Endothelial cell of umbilical vein (primary cell): ENCODE measurements at regions not wholly inside any gene's neighbourhood (a gene's known extent, or its start where the extent isn't known, plus 50 kb on each side); places are given as distances from the start of the nearest gene placed in this dataset.

Experiments used
- BruUV-seq: library from RNA; stranded (reverse); fragments of 400-500 nt; replicated peaks from 2 replicates; lab custom pipeline; 2021; lab: Mats Ljungman, UMichigan
- CTCF ChIA-PET: fragments of 300-600, 350-600 bp; sonication (Branson Sonifier 250); formaldehyde crosslinking; loops from one replicate; lab custom pipeline; 2021; ENCODE audit warnings: antibody characterized with exemption, inconsistent platforms; lab: Charles Lee
- POLR2A ChIA-PET: fragments of 300-600, 350-600 bp; sonication (Branson Sonifier 250); formaldehyde crosslinking; loops from one replicate; lab custom pipeline; 2021; ENCODE audit warnings: antibody characterized with exemption, inconsistent platforms; lab: Charles Lee
- DNase-seq: peaks from one replicate; pipeline ENCODE4 v3.0.0-alpha.2; 2011; ENCODE audit warnings: low read depth, low spot score
- FAIRE-seq: peaks from 2 replicates; lab custom pipeline; 2011; peaks lifted over from hg19 to GRCh38; lab: Jason Lieb, UNC
- H2AFZ ChIP-seq: 2 replicates; pipeline ENCODE4 v1.6.0; 2012; ENCODE audit warnings: low read depth, low read length, control low read depth, inconsistent platforms
- H3K27ac ChIP-seq: 2 replicates; pipeline ENCODE4 v1.5.1; 2011; ENCODE audit warnings: low read depth, mild to moderate bottlenecking, control low read depth, low read length, moderate library complexity; ENCODE audit not compliant: insufficient read depth
- H3K27me3 ChIP-seq, 2 experiments: 2 replicates each; pipeline versions ENCODE4 v1.6.0 to v1.6.1; 2011; ENCODE audit warnings: low read length in 2 of 2, mixed read lengths in 1 of 2; ENCODE audit not compliant: control insufficient read depth in 2 of 2, insufficient read depth in 2 of 2
- H3K36me3 ChIP-seq, 2 experiments: 2 replicates in 1 of 2; 3 replicates in 1 of 2; pipeline ENCODE4 v1.5.1; 2011; ENCODE audit warnings: low read length in 2 of 2, mild to moderate bottlenecking in 1 of 2, moderate library complexity in 1 of 2; ENCODE audit not compliant: control insufficient read depth in 2 of 2, insufficient read depth in 2 of 2; ENCODE audit errors: extremely low read depth in 1 of 2
- H3K4me1 ChIP-seq: 3 replicates; pipeline ENCODE4 v1.5.1; 2011; ENCODE audit warnings: mild to moderate bottlenecking, low read length; ENCODE audit not compliant: control insufficient read depth, insufficient read depth; ENCODE audit errors: extremely low read depth
- H3K4me2 ChIP-seq: 2 replicates; pipeline ENCODE4 v1.6.1; 2011; ENCODE audit warnings: low read length, control low read depth, mixed read lengths; ENCODE audit not compliant: insufficient read depth
- H3K4me3 ChIP-seq, 3 experiments: fragments of 200-600 bp in 1 of 3; sonication (generic), shearing (Covaris generic) in 1 of 3; replicated peaks in 1 of 3; 2 replicates each; pipeline ENCODE4 v1.5.1; 2011 to 2016; ENCODE audit warnings: control low read depth in 3 of 3, low read length in 3 of 3, mild to moderate bottlenecking in 2 of 3, inconsistent platforms in 1 of 3, low read depth in 1 of 3, moderate library complexity in 1 of 3; ENCODE audit not compliant: insufficient read depth in 1 of 3
- H3K79me2 ChIP-seq: 2 replicates; pipeline ENCODE4 v1.6.0; 2012; ENCODE audit warnings: low read length, inconsistent platforms; ENCODE audit not compliant: control insufficient read depth, insufficient read depth
- H3K9ac ChIP-seq: replicated peaks from 2 replicates; pipeline ENCODE3; 2011; ENCODE audit warnings: low read length, control low read depth; ENCODE audit not compliant: insufficient read depth; ENCODE audit errors: extremely low read depth
- H3K9me1 ChIP-seq: replicated peaks from 3 replicates; pipeline ENCODE4 v1.6.0; 2011; ENCODE audit warnings: mild to moderate bottlenecking, low read length; ENCODE audit not compliant: control insufficient read depth, insufficient read depth; ENCODE audit errors: extremely low read depth
- H3K9me3 ChIP-seq: replicated peaks from 2 replicates; pipeline ENCODE4 v1.5.1; 2012; ENCODE audit warnings: low read length, inconsistent platforms; ENCODE audit not compliant: control insufficient read depth, insufficient read depth
- H4K20me1 ChIP-seq: replicated peaks from 2 replicates; pipeline ENCODE3; 2011; ENCODE audit warnings: mild to moderate bottlenecking, low read length; ENCODE audit not compliant: control insufficient read depth, insufficient read depth; ENCODE audit errors: extremely low read depth
- CTCF ChIP-seq, 2 donors: IDR thresholded peaks; 1 replicate in 1 of 2; 2 replicates in 1 of 2; pipeline ENCODE4 v1.5.1; 2011; ENCODE audit warnings: low read length in 2 of 2, mild to moderate bottlenecking in 2 of 2, moderate library complexity in 2 of 2, control low read depth in 1 of 2, inconsistent platforms in 1 of 2, low read depth in 1 of 2; ENCODE audit not compliant: insufficient read depth in 1 of 2; ENCODE audit errors: extremely low read depth in 1 of 2
- EZH2 ChIP-seq: IDR thresholded peaks from 2 replicates; pipeline ENCODE4 v1.6.1; 2012; ENCODE audit warnings: borderline replicate concordance, low read depth, mild to moderate bottlenecking, moderate library complexity, low read length, inconsistent platforms; ENCODE audit not compliant: severe bottlenecking
- FOS ChIP-seq: IDR thresholded peaks from 2 replicates; pipeline ENCODE4 v1.6.1; 2011; ENCODE audit warnings: mild to moderate bottlenecking, low read length, moderate library complexity, borderline replicate concordance; ENCODE audit not compliant: insufficient read depth
- GATA2 ChIP-seq: IDR thresholded peaks from 2 replicates; pipeline ENCODE4 v1.7.0; 2011; ENCODE audit warnings: low read depth, mild to moderate bottlenecking, moderate library complexity, mixed read lengths, low read length; ENCODE audit not compliant: insufficient read length, insufficient read depth
- JUN ChIP-seq: IDR thresholded peaks from 2 replicates; pipeline ENCODE4 v1.6.1; 2011; ENCODE audit warnings: borderline replicate concordance, low read depth; ENCODE audit not compliant: insufficient read length, insufficient read depth
- MAX ChIP-seq: IDR thresholded peaks from 2 replicates; pipeline ENCODE4 v1.6.1; 2011; ENCODE audit not compliant: insufficient read depth, insufficient read length
- MYC ChIP-seq: IDR thresholded peaks from one replicate; pipeline ENCODE4 v1.6.1; 2011; ENCODE audit warnings: mild to moderate bottlenecking, low read depth, low read length
- POLR2AphosphoS5 ChIP-seq: IDR thresholded peaks from 2 replicates; pipeline ENCODE4 v1.6.1; 2012; ENCODE audit warnings: low read depth, mild to moderate bottlenecking, control low read depth, low read length, moderate library complexity; ENCODE audit not compliant: insufficient read depth
- dilution Hi-C: fragments of 300-500 bp; cut with MboI; formaldehyde crosslinking; loops from one replicate; pipeline ENCODE4 v1.15.0; 2019; ENCODE audit warnings: low sequenced_read_pairs; ENCODE audit not compliant: extremely low pct_ligation_motif_present
- intact Hi-C: fragments of 100-400 bp; cut with micrococcal nuclease; formaldehyde crosslinking; loops from one replicate; pipeline ENCODE4 v1.10.0; 2022

- ChIA-PET CTCF (no interaction called here), POLR2A (no interaction called here)
- DNase-seq (no peak), FAIRE-seq (no peak)
- no peaks in the 10 kb centered on the region for H3K9me1 ChIP-seq
- no peaks in the 10 kb centered on the region for H3K79me2 ChIP-seq
- no peak for TF ChIP-seq GATA2
- TF ChIP-seq CTCF (IDR thresholded peaks at IDR 0.05; ENCODE audit: extremely low read depth in 1 of 2, insufficient read depth in 1 of 2, low read depth in 1 of 2, low read length in 2 of 2), result no peak
- TF ChIP-seq EZH2, result no peak
- TF ChIP-seq JUN, result no peak
- TF ChIP-seq MAX, result no peak
- TF ChIP-seq POLR2AphosphoS5, result no peak
- TF ChIP-seq MYC, result no peak
- TF ChIP-seq FOS, result no peak
- no peaks in the 10 kb centered on the region for H3K4me1 ChIP-seq
- no peaks in the 10 kb centered on the region for H3K9me3 ChIP-seq
- intact Hi-C loops, result no loop called here
- H4K20me1 ChIP-seq, result no peaks in the 10 kb centered on the region
- no peaks in the 10 kb centered on the region for H3K36me3 ChIP-seq
- H3K9ac ChIP-seq, result no peak overlapping the region
- no peaks in the 10 kb centered on the region for H3K27me3 ChIP-seq
- H3K4me2 ChIP-seq, result no peak overlapping the region
- dilution Hi-C loops, result no loop called here
- no peak overlapping the region for H3K4me3 ChIP-seq
- H3K27ac ChIP-seq, result no peak overlapping the region
- no TSS peak for BruUV-seq
- H2AFZ ChIP-seq, result no peak overlapping the region
These were observed 157.9 kb upstream of the GRB10 start for GRCh38 chr7:50940621-50941020.
